ENCODE measurements at regions not wholly inside any gene's neighbourhood (a gene's known extent, or its start where the extent isn't known, plus 50 kb on each side); places are given as distances from the start of the nearest gene placed in this dataset.

DNA sequence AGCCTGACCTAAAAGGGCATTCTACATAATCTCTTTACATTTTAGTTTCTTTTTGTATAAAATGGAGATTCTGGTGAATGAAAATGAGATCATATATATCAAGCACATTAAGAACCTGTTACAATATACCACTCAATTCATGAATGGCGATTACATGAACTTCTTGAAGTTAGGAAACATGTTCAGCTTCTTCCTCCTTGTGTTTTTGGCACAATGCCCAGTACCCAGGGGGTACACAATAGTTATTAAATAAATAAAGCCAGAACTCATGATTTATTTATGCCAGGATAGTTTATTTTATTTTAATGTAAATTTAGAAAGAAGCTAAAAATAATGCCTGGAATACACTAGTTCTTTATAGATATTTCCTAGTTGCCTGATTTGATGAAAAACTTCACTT is 186.0 kb upstream of the PTGFR start:
- TF ChIP-seq, protein P1, sequence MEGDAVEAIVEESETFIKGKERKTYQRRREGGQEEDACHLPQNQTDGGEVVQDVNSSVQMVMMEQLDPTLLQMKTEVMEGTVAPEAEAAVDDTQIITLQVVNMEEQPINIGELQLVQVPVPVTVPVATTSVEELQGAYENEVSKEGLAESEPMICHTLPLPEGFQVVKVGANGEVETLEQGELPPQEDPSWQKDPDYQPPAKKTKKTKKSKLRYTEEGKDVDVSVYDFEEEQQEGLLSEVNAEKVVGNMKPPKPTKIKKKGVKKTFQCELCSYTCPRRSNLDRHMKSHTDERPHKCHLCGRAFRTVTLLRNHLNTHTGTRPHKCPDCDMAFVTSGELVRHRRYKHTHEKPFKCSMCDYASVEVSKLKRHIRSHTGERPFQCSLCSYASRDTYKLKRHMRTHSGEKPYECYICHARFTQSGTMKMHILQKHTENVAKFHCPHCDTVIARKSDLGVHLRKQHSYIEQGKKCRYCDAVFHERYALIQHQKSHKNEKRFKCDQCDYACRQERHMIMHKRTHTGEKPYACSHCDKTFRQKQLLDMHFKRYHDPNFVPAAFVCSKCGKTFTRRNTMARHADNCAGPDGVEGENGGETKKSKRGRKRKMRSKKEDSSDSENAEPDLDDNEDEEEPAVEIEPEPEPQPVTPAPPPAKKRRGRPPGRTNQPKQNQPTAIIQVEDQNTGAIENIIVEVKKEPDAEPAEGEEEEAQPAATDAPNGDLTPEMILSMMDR (conservative IDR thresholded peaks at IDR 0.05; ENCODE audit: low read depth, low read length) = no peak
- TF ChIP-seq EZH2 (IDR thresholded peaks at IDR 0.05; ENCODE audit: low read length, unreplicated experiment) = no peak

Measured in PC-3 (cell line).